Left kidney (tissue), 1 donor: ENCODE measurements at regions not wholly inside any gene's neighbourhood (a gene's known extent, or its start where the extent isn't known, plus 50 kb on each side); places are given as distances from the start of the nearest gene placed in this dataset.
A peak's percentile ranks its signal among the peaks of the same experiment; 100 is the strongest.

Experiments
- DNase-seq: peaks from one replicate; pipeline ENCODE4 v3.0.0-alpha.2; 2013

DNA sequence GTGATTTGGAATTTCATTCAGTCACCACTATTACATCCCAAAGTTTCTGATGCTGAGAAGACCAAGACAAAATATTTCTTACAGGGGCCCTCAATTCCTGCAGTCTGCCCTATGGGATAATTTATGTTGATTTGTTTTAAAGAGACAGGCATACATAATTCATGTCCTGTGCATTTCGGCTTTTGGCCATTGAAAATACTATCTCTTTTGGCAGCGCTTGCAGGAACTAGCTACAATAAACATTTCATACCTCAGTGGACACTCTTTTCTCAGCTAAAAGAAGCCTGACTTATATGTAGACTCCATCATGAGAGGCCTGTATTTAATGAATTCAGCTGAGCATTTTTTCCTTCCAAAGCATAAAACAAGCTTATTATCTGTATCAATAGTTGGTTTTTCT lies 451.9 kb upstream of the C9orf72 start:
- no peak for DNase-seq

DNA sequence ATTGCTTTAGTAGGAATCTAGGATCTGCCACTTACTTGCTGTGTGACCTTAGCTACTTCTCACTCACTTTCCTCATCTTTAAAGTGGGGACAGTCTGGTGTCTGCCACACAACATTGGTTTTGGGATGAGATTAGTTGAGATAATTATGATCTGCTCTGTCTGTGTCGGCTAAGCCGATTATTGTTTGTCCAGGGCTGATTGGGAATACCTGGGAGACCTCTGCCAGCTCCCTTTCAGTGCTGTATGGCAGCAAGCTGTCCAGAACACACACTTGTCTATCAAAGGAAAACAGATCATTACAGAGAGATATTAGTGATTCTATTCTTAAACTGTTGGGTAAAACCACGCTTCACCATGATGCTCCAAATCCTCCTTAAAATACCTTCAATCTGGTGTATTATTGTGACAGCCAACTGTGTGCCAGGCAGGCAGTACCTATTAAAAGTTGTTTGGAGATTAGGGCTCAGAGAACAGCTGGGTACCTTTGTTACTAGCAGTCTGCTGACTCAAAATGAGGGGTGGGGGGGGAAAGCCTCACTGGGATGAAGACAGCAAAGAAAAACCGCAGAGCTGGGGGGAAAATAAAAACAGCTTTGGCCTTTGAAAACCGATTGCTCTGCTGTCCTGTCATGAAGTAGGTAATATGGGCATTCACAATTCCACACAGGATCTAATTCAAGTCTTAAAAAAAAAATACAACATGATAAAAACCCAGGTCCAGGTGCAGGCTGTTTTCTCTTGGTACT lies 458.4 kb upstream of the C9orf72 start:
- no peak for DNase-seq

DNA sequence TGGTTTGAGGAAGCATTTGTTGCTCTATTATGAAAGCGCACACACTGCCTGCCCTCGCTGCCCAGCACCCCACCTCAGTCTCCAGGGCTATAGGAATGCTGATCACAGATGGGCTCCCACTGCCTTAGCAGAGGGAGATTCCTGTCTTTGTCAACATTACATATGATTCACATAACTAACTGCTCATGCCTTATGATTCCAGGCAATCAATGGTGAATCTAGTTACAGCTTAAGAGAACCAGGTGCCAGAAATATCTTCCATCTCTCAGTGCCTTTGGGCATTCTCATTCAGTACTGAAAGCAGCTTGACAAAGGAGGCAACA lies 458.9 kb upstream of the C9orf72 start:
- no peak for DNase-seq

DNA sequence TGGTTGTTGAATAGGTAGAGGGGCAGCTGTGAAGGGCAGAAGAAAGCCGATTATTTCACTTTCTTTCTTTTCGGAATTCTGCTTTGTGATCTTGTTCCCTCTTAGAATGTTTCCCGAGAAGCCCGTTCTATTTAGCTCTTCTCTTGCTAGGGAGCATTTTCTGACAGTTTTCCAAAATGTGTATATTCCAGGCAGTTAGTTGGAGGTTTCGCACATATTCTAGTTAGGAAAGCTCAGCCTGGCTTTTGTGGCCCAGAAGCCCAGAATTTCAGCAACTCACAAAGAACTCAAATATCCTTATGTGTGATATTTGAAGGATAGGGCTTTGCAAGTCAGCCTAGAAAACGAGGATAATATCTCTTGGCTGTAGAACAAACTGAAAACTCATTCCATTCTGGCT lies 461.0 kb upstream of the C9orf72 start:
- DNase-seq: no peak

DNA sequence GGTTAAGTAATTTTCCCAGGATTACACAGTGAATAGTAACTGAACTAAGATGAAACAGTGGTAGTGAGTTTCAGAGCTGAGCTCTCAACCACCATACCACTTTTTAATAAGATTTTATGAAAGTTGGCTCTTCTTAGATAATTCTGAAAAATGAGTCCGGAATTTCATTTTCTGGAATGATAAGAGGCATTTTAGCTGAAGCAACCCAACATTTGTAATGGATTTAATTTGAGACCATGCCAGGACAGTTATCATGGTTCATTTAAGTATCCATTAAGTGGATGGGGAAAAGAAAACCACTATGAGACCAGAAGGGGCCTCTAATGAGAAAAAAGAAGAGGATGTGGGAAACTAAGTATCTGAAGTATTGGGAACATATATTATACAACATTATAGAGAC lies 464.7 kb upstream of the C9orf72 start:
- DNase-seq: no peak

DNA sequence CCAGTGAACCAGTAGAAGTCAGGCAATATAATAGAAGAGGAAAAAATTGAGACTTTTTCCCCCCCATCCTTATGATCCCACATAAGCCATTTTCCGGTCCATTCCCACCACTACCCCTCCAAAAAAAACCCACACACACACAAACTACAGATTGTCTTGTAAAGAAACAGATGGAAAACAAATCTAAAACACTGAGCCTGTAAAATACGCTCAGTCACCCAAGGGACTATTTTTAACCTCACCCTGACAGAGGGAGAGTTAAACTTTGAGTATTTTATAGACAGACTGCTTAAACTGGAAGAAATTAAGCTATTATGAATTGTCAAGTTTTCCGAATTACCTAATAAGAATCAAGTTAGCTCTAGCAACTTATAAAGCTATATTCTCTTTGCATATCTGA lies 471.8 kb upstream of the C9orf72 start:
- DNase-seq: no peak

DNA sequence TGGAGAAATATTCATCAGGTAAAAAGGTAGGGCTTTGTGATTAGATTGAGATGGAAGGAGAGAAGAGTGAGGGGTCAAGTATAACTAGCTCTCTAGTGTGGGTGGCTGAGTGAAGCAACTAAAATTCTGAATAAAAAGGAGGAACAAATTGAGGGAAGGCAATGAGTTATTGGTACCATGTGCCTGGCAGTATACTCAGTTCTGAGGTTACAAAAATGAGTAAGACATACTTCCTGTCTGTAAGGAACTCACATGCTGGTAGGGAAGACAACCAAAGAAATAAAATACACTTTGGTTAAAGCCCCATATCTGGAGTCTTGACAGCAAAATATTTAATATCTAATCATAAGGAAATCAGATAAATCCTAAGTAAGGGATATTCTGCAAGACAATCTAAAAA lies 476.8 kb upstream of the C9orf72 start:
- DNase-seq: no peak

DNA sequence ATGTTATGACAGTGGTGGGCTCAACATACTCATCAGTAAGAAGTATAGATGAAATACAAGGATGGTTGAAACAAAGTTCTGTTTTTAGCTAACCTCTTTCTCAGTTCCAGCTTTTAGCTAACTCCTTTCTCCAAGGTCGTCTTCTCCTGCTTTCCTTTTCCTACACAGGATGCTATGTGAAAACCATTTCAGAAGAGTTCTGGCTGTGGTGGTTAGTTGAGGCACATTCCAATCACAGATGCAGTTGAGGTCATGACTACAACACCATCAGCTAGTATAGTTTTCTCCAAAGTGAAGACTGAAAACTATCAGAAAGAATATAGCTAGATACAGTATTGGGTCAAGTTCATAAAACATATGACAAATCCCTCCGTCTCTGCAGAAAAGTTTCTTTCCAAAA lies 477.7 kb upstream of the C9orf72 start:
- DNase-seq: no peak

DNA sequence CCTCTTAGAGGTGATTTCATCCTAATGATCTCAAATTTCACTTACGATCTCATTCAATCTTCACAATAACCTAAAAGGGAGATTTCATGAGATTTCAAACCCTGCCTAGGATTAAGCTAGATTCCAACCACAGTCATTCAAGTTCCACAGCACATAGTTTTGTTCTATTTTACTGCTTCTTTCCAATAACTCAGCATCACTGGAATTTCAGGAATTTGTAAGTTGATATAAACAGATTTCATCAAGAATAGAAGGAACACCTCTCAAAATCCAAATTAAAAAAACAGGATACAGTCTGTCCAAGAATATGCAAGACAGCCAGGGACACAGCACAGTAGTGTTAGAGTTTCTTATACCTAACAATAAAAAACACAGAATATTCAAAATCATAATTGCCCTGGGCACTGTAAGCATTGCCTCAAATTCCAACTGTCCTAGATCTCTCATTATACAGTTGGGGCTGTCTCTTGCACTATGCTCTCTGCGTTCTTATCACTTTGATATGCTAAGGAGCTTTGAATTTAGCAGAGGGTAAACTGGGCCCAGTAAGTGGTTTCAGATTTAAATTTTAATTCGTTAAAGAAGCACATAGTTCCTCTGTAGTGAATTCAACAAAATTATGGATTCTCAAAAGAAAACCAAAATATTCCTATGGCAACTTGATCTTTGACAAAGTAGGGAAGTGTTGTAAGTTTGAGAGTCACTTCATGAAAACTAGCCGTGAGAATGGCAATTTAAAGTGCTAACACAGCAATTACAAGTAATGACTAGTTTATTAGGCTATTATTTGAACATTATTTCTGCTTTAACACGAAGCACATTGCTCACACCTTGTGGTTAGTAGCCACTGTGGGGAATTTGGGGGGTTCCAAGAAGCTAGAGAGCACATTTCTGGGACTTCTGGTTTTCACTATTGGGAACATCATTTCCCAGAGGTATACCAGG lies 478.6 kb upstream of the C9orf72 start:
- no peak for DNase-seq

DNA sequence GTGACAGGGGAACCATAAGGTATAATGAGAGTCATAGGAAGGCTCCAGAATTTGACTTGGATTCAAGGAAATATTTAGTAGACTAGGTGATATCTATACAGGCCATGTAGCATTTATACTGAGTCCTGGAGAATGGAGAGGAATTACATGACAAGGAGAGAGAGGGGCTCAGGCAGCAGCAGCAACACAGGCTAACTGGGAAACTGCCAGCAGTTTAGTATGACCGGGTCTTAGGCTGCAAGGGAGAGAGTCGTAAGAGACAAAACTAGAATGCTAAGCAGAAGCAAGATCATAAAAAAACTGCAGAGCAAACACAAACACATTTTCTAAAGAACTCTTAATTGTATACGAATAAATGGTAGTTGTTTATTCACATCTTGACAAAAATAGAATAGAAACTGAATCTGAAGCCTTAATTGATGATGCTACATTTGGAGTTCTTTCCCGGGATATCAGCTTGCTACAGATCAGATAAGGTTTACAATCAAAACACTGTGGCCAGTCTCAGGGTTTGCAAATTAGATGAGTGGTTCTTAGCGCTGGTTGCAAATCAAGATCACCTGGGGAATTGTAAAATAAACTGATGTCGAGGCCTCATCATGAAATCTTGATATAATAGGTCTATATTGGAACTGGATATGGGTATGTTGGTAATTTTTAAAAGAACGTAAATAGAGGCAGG lies 480.0 kb upstream of the C9orf72 start:
- peak; percentile 4 for DNase-seq

DNA sequence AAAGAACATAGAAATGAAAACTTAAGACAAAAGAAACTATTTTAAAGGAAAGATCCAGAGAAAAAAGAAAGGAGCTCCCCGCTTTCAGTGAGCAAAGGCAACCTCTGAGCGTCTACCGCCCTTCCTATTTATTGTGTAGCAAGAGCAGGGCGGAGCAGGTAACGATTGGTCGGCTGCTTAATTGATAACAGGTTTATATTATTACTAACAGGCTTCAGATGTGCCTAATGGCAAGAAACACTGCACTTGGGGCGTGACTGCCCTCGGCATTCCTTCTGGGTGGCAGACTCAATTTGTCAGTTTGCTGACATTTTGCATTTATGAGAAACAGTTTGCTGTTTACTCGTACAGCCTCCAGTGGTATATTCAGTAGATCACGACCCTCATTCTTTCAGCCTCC lies 482.7 kb upstream of the C9orf72 start:
- no peak for DNase-seq

DNA sequence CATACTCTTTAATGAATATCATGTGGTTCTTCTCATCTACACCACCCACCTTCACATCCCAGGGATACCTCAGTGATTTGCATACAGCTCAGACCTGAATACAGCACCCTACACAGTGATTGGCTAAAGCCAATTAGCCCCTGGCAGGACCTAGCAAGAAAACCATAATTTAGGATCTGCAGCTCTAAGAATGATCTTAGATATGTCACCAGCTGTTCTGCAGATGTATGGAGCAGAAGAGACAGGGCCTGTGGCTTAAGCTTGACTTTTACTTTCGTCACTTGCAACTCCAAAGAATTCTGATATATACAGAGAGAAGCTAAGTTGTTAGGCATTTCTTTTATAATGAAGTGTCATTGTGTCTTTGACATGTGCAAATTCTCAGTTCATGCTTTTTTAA lies 483.2 kb upstream of the C9orf72 start:
- DNase-seq: no peak

DNA sequence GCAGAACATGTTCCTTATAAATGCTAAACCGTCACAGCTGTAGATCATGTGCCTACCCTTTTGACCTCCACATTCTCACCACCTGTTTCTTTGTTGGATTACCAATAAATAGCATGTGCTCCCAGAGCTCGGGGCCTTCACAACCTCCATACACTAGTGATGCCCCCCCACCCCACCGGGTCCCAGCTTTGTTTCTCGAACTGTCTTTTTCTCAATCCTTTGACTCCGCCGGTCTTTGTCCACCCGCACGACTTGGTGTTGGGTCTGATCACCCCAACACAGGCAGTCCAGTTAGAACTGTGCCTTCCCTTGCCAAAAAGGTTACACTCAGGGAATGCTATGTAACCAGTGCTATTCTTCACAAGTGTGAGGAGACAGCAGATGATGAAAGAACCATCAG lies 485.9 kb upstream of the C9orf72 start:
- DNase-seq: no peak

DNA sequence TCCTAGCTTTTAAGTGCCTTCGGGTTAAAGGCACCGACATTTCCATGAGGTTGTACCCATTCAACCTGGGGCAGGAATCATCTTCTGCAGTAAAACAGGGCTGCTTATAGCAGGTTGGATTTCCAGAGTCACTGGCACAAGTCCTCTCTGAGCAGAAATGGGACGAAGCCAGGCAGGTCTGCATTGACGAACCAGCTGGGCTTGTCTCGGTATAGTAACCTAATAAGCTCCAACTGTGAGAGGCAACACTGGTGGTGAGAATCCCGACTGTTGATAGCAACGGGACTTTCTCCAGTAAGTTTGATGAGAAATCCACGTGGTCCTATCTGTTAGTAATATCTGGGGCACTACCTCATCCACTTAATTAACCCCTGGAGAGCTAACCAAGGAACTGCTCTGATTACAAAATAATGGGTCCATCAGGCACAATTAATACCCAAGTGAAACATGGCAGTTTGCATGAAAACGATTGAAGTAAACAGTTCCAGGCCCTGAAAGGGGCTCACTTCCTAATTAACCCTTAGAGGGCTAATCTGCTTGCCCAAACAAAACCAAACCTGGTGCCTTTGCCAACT lies 491.0 kb upstream of the C9orf72 start:
- no peak for DNase-seq

DNA sequence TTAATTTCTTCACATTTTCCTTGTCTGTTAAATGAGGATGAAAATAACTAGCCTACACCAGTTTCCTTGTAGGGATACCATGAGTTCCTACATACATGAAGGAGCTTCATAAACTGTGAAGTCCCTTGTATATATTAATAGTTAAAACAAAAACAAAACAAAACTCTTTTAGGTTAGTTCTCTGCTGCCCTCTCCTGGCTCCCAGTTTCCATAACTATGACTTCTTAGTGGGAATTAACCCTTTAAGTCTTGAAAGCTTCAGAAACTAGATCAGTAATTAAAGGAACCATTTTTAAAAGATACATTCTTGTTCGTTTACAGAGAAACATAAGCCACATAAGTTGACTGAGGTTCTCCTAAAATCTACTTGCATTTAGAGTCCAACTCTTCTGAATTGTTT lies 500.0 kb upstream of the C9orf72 start:
- DNase-seq: peak; percentile 69

DNA sequence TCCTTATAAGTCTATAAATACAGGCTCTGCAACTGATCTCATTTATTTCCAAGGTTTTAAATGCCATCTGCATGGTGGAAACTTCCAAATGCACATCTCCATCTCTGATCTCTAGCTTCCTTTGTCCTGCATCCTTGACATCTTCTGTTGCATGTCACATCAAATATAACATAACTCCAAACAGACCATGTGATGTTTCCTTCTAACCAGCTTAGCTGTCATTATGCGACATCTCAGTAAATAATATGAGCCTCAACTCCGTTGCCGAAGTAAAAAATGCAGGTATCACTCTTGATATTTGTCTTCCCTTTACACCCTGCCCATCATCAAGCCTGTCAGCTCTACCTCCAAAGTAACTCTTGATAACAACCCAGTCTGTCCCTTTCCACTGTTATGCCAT lies 506.4 kb upstream of the C9orf72 start:
- DNase-seq: no peak

DNA sequence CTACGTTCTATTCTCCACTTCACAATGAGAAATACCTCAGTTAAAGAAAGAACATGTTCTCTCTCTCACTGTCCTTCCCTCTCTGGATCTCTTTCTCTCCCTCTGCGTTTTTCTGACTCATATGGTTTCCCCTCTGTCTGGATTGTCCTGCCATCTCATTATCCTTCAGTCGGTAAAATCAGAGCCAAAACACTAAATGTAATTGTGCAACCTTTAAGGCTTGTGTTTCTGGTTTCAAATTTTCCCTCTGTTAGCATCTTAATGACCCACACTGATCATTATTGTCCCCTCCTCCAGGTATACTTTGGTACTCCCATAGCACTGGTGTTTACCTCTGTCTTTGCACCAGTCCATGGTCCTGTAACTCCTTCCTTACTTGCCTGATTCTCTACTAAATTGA lies 509.4 kb upstream of the C9orf72 start:
- no peak for DNase-seq

DNA sequence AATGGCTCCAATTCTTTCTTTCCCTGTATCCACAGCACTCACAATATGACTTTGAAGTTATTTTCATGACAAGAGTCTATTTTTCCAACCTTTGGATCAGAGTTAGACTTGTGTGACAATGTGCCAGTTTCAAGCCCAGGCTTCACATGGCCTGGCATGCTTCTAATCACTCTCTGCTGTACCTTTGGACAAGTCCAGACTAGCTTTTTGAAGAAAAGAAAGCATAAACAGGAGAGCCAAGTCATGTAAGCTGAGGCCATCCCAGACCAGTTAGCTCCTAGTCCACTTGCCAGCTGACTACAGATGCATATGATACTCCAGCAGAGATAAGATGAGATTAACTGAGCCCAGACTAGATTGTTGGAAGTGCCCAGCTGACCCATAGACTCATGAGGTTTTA lies 513.6 kb upstream of the C9orf72 start:
- no peak for DNase-seq

DNA sequence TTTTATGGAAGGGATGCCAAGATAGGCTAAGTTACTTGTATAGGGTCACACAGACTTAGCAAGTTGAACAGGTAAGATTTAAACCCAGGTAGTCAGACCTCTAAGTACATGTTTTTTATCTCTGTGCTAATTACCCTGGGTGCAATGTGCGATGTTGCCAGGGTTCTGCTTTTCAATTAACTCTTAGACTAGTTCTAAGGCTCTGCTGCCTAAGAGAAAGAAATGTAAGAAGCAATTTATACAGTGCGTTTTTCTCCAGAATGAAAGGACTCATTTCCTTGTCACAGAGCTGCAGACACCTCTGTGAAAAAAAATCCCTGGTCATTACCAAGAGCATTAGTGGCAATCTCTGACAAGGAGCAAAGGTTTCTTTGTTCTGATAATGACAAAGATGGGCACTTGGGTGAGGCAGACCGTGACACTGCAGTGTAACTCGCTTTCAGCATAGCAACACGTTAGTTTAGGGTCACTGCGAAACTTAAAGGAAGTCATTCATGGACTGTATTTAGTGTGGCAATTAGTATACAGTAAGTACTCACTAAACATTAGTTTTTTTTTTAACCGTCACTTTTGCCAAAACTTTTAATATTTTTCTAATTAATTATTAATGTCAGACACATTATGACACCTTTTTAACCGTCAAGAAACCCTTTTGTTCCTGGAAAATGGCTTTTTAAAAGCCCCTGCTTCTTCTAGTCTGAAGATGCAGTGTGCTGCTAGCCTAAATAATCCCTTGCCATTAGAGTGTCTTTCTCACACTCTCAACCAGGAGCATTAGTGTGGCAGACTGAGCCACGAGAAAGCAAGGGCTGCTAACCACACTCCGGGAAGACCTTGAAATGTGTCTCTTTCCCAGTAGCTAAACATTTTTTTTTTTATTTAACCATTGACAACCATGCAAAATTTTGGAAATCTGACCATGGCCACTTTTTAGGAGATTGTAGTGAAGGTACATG lies 520.0 kb upstream of the C9orf72 start:
- no peak for DNase-seq

DNA sequence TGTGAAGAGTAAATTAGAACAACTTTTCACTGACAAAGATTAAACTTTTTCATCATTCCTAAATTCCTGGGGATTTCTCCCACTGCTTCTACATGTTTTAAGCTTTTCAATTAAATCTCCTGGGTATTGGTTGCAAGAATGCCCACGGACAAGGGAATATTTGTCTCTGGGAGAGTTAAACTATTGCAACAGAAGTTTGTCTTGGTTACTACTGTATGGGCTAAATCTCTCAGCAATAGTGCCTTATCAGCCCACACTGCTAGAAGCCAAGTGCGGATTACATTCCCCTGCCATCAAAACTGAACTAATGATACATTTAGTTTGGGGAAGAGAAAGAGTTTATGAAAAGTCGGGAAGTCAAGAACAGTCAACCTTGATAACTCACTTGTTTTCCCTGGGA lies 528.2 kb upstream of the C9orf72 start:
- DNase-seq: no peak

DNA sequence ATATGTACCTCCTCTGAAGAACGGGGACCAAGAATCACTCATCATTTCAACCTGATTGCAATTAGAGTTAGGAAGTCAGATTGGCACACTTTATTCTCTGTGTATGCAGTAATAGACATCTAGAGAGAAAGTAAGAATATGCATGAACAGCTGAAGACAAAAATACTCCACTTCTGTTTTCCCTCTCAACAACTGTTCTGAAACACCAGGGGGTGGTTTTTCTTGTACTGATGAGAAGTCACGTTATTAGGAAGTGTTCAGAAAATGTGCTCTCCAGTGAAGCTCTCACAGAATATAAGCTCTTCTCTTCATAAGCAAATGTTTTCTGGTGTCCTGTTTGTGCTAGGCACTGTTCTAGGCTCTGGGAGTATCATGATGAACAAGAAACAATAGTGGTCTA lies 531.7 kb upstream of the C9orf72 start:
- DNase-seq: no peak

DNA sequence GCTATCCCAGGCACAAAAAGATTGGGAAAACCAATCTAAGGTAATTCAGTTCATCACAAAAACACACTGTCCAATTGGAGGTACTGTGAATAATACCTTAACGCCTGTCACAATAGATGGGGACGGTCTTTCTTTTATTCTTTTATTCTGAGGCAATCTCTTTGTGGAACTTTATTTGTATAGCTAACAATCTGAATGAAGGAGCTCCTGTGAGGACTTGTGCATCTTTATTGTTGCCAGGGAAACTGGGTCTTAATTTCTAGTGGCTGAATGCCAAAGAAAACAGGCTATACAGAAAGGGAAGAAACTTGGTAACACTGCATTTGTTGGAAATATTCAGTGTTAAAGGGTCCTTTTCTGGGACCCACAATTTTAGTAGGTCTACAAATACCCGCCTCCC lies 546.9 kb upstream of the C9orf72 start:
- DNase-seq: peak; percentile 26
